Activated naive CD8-positive, alpha-beta T cell treated with anti-CD3 and anti-CD28 coated beads, Interleukin-2, amount 50 U/mL, for 16 hours (primary cell): ENCODE measurements at regions not wholly inside any gene's neighbourhood (a gene's known extent, or its start where the extent isn't known, plus 50 kb on each side); places are given as distances from the start of the nearest gene placed in this dataset.

ENCODE experiments used
- DNase-seq: peaks from one replicate; pipeline ENCODE4 v3.0.0-alpha.2; 2020; ENCODE audit warnings: low read depth, low spot score

DNA sequence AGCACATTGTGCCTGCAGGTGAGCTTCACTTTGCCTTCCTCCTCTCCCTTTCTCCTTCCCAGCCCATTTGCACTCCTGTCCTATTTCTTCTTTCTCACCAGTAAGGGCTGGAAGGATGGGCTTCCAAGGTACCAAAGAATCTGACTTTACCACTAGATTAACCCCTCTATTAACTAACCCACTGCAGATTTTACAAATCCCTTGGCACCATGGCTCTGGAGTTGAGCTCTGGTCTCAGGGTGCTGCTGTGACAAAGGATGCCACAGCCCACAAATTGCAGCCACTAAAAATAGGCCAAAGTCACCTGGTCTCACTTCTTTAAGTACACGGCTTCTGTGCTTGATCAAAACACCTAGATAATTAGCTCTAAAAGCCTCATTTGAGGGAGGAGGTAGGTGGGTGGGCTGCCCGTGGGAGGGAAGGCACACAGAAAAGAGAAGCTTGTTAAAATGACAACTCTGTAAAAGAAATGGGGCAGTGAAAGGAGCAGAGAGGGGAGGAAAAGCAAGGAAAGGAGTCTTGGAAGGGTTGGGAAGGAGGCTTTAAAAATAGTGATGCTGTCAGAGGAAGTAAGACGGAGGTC is 327.4 kb downstream of the DRD1 start:
- DNase-seq = no peak

GRCh38 chr5:175115831-175116230 is 328.2 kb downstream of the DRD1 start:
- no peak for DNase-seq

- no peak for DNase-seq
Observed at GRCh38 chr5:175113947-175114346, 330.0 kb downstream of the DRD1 start.

GRCh38 chr5:175109058-175109755 is 334.8 kb downstream of the DRD1 start:
- DNase-seq = no peak

DNA sequence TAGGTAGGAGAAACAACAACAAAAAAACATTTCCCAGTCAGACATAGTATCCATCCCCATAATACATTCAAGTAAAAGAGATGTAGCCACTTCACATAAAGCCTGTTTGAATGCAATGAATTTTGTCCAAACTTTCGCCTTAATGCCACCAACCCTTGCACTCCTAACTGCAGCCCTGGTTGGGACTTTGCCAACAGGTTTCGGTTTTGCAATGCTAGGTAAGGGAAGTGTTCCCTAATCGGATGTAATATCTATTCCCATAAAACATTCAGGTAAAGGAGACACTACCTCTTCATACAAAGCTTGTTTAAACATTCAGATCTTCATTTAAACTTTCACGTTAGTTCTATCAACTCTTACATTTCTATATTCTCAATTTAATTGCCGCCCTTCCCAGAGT is 336.1 kb downstream of the DRD1 start:
- no peak for DNase-seq

GRCh38 chr5:175107028-175107588 is 336.9 kb downstream of the DRD1 start:
- DNase-seq = no peak

GRCh38 chr5:175104677-175105076 is 339.3 kb downstream of the DRD1 start:
- DNase-seq = no peak

GRCh38 chr5:175103746-175104145 is 340.2 kb downstream of the DRD1 start:
- DNase-seq = no peak

DNA sequence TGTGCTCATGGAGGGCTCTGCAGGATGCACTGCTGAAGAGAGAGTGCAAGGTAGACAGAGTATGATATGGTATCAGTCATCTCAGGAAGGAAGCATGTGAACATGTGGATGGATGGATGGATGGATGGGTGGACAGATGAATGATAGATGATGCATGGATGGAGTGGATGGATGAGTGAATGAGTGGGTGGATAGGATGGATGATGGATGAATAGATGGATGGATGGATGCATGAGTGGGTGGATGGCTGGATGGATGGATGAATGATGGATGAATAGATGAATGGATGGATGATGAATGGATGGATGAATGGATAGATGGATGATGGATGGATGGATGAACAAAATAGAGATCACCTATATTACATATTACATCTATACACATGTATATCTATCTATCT is 341.3 kb downstream of the DRD1 start:
- no peak for DNase-seq

DNA sequence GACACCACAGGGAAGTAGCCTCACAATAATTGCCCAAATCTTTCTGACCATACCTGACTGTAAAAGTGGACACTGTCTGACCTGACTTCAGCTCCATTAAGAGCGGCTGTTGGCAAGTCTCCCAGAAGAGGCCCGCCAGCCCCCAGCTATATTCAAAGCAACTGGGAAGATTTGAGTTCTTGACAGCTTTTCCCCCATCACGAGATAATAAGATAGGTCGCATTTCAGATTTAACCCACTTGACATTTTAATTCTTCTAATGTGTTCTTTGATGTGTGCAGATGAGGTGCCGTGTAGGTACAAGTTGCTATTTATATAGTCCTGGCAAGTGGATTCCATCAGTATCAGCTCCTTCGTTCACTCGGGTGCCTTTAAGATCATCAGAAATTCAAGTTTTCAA is 345.7 kb downstream of the DRD1 start:
- DNase-seq = no peak

- DNase-seq = no peak
Observed at GRCh38 chr5:175096469-175097165, 347.4 kb downstream of the DRD1 start.

- no peak for DNase-seq
Observed at GRCh38 chr5:175094461-175094860, 349.5 kb downstream of the DRD1 start.

DNA sequence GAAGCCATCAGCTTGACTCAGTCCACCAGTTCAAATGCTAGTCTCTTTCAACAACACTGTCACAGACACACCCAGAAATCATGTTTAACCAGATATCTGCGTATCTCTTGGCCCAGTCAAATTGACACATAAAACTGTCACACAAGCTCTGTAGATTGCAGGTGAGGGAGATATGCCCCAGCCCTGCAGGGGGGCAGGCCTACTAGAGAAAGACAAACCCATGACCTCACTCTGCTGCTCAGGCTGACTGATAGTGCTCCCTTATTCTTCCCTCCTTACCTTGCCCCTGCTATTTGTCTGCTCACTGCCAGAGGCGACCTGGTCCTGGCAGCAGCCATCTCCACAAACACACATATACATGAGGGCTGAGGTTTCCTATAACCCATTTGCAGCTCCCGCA is 351.3 kb downstream of the DRD1 start:
- no peak for DNase-seq

- no peak for DNase-seq
Observed at GRCh38 chr5:175088963-175089362, 355.0 kb downstream of the DRD1 start.

DNA sequence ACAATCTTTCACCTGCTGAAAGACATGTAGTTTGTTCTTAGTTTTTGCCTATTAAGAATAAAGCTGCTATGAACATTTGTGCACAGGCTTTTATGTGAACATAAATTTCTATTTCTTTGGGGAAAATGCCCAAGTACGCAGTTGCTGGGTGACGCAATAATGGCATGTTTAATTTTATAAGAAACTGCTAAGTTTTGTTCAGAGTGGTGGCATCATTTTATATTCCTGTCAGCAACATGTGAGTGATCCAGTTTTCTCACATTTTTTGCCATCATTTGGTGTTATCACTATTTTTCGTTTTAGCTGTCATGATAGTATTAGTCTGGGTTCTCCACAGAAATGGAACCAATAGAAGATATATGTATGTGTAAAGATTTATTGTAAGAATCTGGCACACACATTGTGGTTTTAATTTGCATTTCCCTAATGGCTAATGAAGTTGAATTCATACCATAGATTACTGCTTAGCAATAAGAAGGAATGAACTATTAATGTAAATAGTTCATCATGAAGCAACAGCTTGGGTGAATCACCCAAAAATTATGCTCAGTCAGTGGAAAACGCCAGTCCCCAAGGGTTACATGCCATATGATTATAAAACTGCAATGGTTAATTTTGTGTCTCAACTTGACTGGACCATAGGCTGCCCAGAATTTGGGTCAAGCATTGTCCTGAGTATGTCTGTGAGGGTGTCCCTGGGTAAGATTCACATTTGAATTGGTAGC is 358.6 kb downstream of the MSX2 start:
- no peak for DNase-seq

- DNase-seq = no peak
Observed at GRCh38 chr5:175082346-175082745, 358.0 kb downstream of the MSX2 start.

DNA sequence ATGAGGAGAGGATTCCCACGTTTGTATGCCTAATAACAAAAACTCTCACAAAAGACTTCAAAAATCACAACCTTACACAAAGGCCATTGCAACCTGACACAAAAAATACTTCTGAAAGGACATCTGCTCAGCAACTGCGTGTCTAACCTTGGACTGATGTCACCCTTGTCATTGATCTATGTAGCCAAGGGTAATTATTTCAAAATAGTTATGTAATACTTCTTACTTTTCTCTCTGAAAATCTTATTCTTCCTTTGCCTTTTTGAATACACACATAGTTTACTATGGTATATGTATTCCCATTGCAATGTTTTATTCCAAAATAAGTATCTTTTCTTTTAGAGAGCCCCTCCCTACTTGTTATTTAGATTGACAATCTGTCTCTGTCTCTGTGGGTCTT is 355.3 kb downstream of the MSX2 start:
- no peak for DNase-seq

DNA sequence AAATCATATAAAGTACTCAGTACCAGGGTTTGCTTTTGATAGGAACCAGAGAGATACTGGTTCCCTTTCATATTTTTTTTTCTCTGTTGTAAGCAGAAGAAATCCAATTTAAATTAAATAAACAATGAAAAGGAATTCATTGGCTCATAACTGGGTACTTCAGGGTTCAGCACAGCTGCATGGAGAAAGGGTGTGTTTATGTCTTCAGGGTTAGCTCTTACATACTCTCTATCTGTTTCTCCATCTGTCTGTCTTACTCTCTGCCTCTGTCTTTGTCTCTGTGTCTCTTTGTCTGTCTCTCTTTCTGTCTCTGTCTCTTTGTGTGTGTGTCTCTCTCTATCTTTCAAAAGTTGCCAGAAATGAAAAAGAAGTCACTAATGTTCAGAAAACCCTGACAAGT is 345.9 kb downstream of the MSX2 start:
- DNase-seq = no peak

GRCh38 chr5:175060257-175060656 is 335.9 kb downstream of the MSX2 start:
- DNase-seq = no peak

- no peak for DNase-seq
Observed at GRCh38 chr5:175059687-175060211, 335.4 kb downstream of the MSX2 start.

DNA sequence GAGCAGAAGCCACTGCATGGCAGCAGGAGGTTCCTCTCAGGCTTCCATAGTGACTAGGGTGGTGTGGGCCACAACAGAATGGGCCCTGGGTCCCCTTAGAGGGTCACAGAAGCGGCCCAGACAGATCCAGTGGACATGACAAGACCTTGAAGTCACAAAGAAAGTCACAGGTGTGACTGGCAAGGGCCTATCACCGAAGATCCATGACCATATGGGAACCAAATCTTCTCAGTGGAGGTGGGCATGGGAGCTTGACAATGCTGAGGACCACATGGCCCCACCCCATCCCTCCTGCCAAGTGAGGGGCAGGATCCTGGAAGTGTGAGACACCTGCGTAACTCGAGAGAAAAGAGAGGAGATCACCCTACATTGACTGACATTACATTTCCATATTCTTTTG is 332.4 kb downstream of the MSX2 start:
- no peak for DNase-seq

- no peak for DNase-seq
Observed at GRCh38 chr5:175054243-175054642, 329.9 kb downstream of the MSX2 start.
